ENCODE measurements at regions not wholly inside any gene's neighbourhood (a gene's known extent, or its start where the extent isn't known, plus 50 kb on each side); places are given as distances from the start of the nearest gene placed in this dataset.

DNA sequence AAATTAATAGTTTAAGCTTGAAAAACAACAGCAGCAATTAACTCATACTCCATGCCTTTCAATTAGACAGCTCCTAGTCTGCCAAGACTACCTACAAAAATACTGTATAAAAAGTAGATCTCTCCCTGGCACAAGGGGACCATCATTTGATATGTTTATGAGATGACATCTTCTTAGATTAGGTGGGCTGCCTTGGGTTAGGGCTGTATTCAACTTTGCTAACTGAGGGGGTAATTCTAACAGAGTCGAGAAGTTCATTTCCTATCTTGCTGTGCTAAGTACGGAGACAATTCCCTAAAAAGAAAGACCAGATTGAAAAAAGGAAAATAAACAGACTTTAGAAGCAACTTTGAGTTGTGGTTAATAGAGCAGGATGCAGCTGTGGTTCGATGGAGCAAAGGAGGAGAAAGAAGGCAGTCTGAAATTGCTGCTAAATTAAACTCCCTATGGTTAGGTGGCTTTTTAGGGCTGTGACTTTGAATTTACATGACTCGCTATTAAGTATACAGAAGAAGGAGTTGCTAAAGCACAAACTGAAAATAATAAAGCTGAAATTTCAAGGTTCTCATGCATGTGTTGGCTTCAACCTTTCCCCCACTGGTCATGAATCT lies 75.4 kb downstream of the CDC7 start:
- TF ChIP-seq, protein P1, sequence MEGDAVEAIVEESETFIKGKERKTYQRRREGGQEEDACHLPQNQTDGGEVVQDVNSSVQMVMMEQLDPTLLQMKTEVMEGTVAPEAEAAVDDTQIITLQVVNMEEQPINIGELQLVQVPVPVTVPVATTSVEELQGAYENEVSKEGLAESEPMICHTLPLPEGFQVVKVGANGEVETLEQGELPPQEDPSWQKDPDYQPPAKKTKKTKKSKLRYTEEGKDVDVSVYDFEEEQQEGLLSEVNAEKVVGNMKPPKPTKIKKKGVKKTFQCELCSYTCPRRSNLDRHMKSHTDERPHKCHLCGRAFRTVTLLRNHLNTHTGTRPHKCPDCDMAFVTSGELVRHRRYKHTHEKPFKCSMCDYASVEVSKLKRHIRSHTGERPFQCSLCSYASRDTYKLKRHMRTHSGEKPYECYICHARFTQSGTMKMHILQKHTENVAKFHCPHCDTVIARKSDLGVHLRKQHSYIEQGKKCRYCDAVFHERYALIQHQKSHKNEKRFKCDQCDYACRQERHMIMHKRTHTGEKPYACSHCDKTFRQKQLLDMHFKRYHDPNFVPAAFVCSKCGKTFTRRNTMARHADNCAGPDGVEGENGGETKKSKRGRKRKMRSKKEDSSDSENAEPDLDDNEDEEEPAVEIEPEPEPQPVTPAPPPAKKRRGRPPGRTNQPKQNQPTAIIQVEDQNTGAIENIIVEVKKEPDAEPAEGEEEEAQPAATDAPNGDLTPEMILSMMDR (IDR thresholded peaks at IDR 0.05; ENCODE audit: low read depth, low read length), result no peak
- H3K27me3 ChIP-seq (ENCODE audit: insufficient read depth, low read depth, severe bottlenecking), result no peaks in the 10 kb centered on the region
- H3K9me3 ChIP-seq (ENCODE audit: severe bottlenecking), result no peaks in the 10 kb centered on the region
- no peak overlapping the region for H3K4me3 ChIP-seq (ENCODE audit: low read depth, low read length)
- no peaks in the 10 kb centered on the region for H3K36me3 ChIP-seq
- no peak for DNase-seq
- no peak overlapping the region for H3K27ac ChIP-seq

DNA sequence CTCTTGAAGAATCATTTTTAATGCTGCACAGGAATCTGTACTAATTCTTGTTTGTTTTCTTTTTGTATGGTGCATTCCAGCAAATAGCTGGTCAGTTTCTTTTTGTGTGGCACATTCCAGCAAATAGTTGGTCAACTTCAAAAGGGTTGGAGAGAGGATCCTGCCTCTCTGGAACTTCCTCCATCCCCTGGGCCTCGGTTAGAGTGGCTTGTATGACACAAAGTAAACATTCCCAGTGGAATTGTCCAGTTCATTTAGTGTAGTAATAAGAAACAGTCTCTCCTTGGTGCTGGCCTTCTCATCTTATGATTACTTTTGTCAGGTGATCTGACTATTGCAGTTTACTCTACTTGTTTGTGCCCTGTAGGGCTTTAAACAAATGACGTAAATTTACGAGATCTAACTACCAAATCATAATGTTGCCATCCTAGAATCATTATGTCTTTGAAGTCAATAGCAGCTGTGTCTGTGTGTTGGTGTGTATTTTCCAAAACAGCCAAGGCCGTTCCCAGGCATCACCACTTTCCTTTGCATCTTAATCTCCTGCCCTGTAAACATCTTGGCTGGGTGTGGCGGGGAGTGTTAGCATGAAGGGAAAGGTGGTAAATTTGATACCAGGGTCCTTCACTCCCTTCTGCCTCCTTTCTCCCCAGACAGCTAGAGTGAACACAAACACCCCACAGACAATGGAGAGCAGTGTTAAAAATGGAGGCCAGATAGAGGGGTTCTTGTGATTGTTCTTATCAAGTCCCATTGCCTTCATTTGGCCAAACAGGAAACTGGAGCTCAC lies 77.9 kb downstream of the CDC7 start:
- Histone ChIP-seq H3K27ac (no peak overlapping the region), H3K4me3 (ENCODE audit: low read depth, low read length) (no peak overlapping the region), H3K9me3 (ENCODE audit: severe bottlenecking) (no peaks in the 10 kb centered on the region), H3K36me3 (no peaks in the 10 kb centered on the region), H3K27me3 (ENCODE audit: insufficient read depth, low read depth, severe bottlenecking) (no peaks in the 10 kb centered on the region)
- TF ChIP-seq, protein P1 (IDR thresholded peaks at IDR 0.05; ENCODE audit: low read depth, low read length), result no peak
- no peak for DNase-seq

DNA sequence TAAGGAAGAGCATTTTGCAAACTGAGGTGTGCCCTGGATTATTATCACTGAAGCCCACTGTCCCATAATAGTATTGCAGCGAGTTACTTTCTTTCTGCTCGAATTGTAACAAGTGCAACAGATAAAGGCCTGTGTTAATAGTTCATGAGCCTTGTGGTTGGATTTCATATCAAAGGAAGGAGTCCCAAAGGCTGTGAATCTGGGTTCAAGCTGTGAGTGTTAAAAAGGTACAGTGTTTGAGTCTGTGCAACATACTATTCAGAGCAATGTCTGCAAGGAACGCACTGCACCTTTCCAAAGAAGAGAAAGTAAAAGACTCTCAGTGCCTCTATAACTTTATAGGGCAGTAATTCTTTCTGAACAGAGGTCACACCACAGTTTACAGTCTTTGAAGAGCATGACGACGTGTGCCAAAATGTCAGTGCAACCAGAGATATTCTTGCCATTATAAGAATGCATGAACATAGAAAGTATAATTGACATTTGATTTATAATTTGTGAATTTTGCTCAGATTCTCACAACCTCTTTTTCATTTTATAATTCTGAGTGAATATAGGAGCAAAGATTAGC lies 79.1 kb downstream of the CDC7 start:
- TF ChIP-seq, protein P1 (IDR thresholded peaks at IDR 0.05; ENCODE audit: low read depth, low read length), result no peak
- no peaks in the 10 kb centered on the region for H3K27me3 ChIP-seq (ENCODE audit: insufficient read depth, low read depth, severe bottlenecking)
- H3K4me3 ChIP-seq (ENCODE audit: low read depth, low read length), result no peak overlapping the region
- no peaks in the 10 kb centered on the region for H3K9me3 ChIP-seq (ENCODE audit: severe bottlenecking)
- no peaks in the 10 kb centered on the region for H3K36me3 ChIP-seq
- H3K27ac ChIP-seq, result no peak overlapping the region
- DNase-seq, result no peak

DNA sequence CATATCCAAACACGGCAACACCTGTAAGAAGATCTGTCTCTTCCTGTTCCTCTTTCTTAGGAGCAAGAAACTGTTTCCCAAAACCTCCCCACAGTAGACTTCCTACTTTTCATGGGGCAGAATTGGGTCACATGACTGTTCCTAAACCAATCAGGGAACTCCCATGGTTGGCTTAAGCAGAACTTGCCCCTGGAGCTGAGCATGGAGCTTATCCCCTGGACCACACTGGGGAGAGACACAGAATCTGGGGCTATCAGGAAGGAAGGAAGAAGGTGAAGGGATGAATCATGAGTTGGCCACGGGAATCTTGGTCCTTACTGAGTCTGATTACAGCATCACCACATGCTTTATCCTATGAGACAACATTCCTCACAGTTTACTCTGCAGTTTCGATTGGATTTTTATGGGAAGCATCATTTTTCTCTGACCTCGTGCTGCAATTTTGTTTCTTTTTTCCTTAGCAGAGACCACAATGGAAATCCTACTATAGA lies 81.8 kb downstream of the CDC7 start:
- Histone ChIP-seq H3K9me3 (ENCODE audit: severe bottlenecking) (peaks cover 2% of the 10 kb centered on the region), H3K27ac (no peak overlapping the region), H3K36me3 (no peaks in the 10 kb centered on the region), H3K4me3 (ENCODE audit: low read depth, low read length) (no peak overlapping the region), H3K27me3 (ENCODE audit: insufficient read depth, low read depth, severe bottlenecking) (no peaks in the 10 kb centered on the region)
- TF ChIP-seq, protein P1 (IDR thresholded peaks at IDR 0.05; ENCODE audit: low read depth, low read length), result no peak
- no peak for DNase-seq

DNA sequence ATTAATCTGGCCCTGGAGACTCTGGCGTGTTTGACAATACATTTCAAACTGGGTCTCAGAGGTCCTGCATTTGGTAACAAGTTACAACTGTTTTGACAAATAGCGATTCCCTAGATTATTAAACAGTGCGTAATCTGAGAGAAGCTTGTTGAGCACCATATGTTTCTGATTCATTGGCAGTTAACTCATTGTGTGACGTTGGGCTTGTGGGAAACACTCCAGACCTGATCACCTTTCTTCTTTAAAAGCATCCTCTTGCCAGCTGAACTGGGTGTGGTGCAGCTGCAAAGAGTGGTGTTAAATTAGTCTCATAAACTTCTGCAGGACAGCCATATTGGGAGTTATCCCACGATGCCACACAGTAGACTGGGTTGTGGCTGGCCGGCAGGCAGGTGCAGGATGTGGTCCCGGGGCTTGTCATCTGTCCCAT lies 82.7 kb downstream of the CDC7 start:
- TF ChIP-seq, protein P1 (IDR thresholded peaks at IDR 0.05; ENCODE audit: low read depth, low read length), result no peak
- Histone ChIP-seq H3K27ac (no peak overlapping the region), H3K4me3 (ENCODE audit: low read depth, low read length) (no peak overlapping the region), H3K27me3 (ENCODE audit: insufficient read depth, low read depth, severe bottlenecking) (no peaks in the 10 kb centered on the region), H3K36me3 (no peaks in the 10 kb centered on the region), H3K9me3 (ENCODE audit: severe bottlenecking) (peaks cover 2% of the 10 kb centered on the region)
- DNase-seq, result no peak

Data from WERI-Rb-1 (cell line).